SK-MEL-5 (cell line): ENCODE measurements at regions not wholly inside any gene's neighbourhood (a gene's known extent, or its start where the extent isn't known, plus 50 kb on each side); places are given as distances from the start of the nearest gene placed in this dataset.
"Not testable (repeated sequence)": the region's sequence is repeated elsewhere in the genome, so short reads cannot be mapped to it uniquely, and the experiment has no call there.

Experiments
- DNase-seq: peaks from one replicate; pipeline ENCODE4 v3.0.0-alpha.2; 2016; ENCODE audit warnings: low read depth, low spot score
- in situ Hi-C: cut with HindIII; loops from 2 replicates; pipeline ENCODE4 v1.10.0; 2016; ENCODE audit warnings: low sequenced_read_pairs, high pct_unique_total_duplicates, low pct_unique_long_range_greater_than_20kb

GRCh38 chr15:79632457-79632856, 200.3 kb downstream of the MINAR1 start:
- in situ Hi-C loops = no loop called here
- no peak for DNase-seq

GRCh38 chr15:79635149-79635771, 203.1 kb downstream of the MINAR1 start:
- in situ Hi-C loops = no loop called here
- peak; percentile 5 for DNase-seq

GRCh38 chr15:79635897-79636561, 203.9 kb downstream of the MINAR1 start:
- DNase-seq = no peak
- in situ Hi-C loops = no loop called here

DNA sequence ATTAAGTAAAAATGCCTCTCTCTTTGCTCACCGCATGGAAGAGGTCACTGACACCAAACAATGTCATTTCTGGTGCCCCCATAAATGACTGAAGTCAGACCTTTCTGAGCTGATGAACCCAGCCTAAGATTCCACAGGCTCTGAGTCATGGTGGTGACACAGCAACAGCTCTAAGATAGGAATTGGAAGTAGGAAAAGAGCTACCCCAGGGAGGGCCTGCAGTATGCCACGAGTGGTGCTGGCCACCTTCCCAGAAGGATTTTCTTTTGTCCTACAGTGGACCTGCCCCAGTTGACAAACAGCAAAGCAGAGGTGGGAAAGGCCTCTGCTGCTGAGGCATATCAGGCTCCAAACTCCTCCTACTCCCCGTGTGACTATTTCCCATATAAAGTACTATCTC, 208.1 kb downstream of the MINAR1 start:
- in situ Hi-C loops = no loop called here
- no peak for DNase-seq

GRCh38 chr15:79641841-79642240, 209.7 kb downstream of the MINAR1 start:
- in situ Hi-C loops = no loop called here
- DNase-seq = no peak

DNA sequence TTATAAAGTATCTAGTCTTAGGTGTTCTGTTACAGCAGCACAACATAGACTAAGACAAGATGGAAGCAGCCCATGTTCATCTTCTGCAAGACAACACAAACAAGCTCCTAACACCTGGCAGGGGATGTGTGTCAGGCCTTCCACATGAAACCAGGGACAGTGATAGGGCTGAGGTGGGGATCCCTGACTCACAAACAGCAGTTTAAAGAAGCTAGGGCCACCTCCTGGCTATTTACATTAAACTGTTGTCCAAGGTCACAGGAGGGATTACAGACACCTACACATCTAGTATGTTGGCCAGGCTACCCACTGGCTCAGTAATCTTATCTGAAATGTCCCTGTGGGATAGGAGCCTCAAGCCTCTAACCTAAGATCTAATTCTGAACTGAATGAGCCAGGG, 211.3 kb downstream of the MINAR1 start:
- no peak for DNase-seq
- in situ Hi-C loops = no loop called here

GRCh38 chr15:79644091-79644490, 212.0 kb downstream of the MINAR1 start:
- DNase-seq = peak; percentile 9
- in situ Hi-C loops = no loop called here

DNA sequence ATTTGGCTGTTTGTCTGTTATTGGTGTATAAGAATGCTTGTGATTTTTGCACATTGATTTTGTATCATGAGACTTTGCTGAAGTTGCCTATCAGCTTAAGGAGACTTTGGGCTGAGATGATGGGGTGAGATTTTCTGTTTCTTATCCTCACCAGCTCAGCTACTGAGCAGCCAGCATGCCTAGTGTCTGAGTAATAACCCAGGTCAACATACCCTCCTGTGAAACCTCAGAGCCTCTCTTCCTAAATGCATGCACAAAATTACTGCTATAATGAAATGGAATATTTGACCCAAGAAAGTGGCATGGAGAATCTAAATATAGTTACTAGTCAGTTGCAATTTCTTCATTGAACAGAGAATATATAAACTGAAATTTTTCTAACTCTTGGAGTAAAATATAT, 220.8 kb downstream of the MINAR1 start:
- DNase-seq, in situ Hi-C loops: not testable (repeated sequence)

DNA sequence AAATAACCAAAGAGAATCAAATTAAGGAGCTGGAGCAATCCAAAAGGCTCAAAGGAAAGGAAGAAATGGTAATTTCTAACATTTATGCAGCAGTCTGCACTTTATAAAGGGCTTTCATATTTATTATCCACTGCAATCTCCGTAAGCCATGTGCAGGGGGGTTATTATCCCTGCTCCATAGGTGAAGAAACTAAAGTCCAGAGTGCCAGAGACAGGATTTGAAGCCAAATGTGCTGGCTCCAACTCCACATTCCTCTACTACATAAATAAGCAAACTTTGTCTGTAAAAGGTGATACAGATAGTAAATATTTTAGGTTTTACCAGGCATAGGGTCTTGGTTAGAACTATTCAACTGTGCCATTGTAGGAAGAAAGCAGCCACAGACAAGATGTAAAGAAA, 221.4 kb downstream of the MINAR1 start:
- in situ Hi-C loops = no loop called here
- no peak for DNase-seq

DNA sequence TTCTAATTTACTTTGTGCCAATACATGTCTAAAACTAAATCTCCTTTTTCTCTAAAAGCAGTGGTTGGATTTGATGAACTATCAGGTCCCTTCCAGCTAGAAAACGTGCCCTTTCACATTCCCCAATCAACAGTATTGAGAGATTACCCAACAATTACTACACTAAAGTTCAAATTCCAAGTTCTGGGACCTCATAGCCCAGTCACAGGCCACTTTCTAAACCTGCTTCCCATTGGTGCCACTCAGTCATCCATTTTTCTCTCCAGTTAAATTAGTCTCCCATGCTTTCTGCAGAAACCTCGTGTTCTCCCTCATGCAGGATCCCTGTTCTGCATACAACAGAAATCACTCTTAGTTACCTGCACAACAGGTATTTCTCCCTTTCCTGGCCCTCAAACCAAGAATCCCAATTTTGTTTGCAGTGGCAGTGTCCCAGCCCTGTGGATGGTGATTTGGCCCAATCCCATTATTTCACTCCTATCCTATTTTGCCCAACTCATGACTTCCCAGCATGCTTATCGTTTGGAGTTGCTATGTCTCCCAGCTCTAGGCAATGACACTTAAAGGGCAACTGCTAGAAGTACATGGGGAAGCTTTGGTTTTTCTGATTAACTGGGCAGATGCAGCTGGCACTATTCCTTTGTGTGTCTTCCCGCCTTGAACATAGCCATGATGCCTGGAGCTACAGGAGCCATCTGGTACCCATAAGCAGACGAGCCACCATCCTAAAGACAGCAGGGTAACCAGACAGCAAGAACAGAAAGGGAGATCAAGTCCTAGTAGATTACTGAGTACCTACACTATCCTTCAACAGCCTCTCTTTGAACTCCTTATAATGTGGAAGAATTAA, 224.2 kb downstream of the MINAR1 start:
- in situ Hi-C loops = no loop called here

DNA sequence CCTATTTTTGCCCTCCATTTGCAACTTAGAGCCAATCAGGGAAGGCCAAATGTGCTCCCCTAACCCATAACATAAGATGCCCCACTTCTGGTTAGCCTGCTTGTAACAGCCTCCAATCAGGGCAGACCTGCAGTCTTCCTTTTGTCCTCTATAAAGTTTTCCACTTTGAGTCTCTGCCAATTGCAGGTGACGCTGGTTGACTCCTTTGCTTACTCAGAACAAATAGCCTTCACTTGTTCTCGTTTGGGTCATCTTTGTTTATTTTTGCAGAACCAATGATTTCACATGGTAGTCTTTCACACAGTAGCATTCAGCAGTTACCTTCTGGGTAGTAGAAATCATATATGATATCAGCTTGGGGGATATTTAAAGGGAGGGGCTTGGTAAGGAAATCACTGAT, 225.6 kb downstream of the MINAR1 start:
- no peak for DNase-seq
- in situ Hi-C loops = no loop called here

More for the DNA sequence above, 224.2 kb downstream of the MINAR1 start:
- no peak for DNase-seq

- no peak for DNase-seq
- in situ Hi-C loops = no loop called here
Observed at GRCh38 chr15:79659691-79660090, 227.6 kb downstream of the MINAR1 start.

DNA sequence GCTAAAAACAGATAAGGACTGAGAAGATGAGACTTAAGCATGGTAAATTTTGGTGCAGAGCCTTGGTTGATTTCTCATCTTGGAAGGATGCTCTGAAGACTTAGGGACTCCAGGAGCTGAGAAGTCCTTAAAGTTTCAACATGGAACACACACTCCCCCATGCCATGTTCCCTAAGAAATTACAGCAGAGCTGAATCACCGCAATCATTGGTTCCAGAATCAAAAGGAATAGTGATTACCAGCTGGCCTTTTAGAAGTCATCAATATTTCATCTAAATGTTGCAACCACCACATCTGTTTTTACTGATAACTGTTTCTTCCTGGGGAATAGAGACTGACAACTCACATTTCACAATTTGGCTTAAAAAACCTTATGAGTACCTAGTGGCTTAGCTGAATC, 229.3 kb downstream of the MINAR1 start:
- no peak for DNase-seq
- in situ Hi-C loops = no loop called here

DNA sequence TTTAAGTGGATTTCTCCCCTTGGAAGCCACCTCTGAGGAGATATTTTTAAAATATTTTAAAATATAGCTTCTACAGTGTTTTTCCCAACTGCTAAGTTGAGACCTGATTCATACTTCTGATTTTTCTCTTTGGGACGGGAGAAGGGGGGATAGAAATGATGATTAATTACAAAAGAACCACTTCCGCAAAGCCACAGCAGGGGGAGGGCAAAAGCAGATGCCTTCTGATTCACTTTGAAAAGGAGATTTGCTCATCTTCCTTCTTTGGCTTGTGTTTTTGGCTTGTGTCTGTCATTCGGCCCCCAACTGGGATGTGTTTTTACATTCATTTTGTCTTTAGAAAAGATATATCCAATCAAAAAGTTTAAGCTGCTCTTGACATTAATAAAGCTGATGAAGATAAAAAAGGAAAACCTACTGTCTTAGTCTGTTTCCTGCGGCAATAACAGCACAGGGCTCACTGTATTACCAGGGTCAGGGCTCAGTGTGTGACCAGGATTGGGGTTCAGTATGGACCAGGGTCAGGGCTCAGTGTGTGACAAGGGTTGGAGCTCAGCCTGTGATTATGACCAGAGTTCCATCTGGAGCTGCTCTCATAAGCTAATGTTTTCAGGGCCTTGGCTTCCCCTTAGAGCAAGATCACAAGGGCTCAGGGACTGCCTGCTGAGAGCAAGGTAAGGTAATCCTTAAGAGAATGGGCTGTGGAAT, 223.2 kb downstream of the MTHFS start:
- no peak for DNase-seq
- in situ Hi-C loops = no loop called here

DNA sequence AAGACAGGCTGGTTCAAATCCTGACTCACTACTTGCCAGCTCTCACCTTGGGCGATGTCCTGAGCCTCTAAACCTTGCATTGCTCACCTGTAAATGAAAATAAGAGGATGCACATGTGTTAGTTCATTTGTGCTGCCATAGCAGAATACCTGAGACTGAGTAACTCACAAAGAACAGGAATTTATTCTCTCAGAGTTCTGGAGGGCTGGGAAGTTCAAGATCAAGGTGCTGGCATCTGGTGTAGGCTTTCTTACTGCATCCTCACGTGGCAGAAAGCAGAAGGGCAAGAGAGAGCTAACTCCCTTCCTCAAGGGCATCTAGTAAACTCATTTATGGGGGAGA, 222.7 kb downstream of the MTHFS start:
- no peak for DNase-seq
- in situ Hi-C loops = no loop called here

GRCh38 chr15:79675982-79676381, 220.8 kb downstream of the MTHFS start:
- no peak for DNase-seq
- in situ Hi-C loops = no loop called here

DNA sequence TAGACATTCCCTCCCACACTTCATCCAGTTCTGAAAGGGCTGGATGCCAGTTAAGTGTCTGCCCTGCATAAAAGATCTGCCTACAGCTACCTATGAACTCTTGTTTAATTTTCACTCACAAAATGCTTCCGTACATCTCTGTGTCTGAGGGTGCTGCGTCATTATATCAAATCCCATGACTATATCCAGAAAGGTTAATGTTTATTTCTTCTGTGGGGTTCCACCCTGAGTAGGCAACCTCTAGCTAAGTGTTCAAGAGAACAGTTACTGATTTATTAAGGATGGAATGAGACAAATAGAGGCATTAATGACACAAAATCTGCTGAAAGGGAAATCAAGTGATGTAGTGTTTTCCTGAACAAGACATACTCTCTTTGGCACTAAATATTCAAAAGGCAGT, 220.2 kb downstream of the MTHFS start:
- in situ Hi-C loops = no loop called here

GRCh38 chr15:79677241-79677640, 219.6 kb downstream of the MTHFS start:
- DNase-seq = no peak
- in situ Hi-C loops = no loop called here

More for the DNA sequence above, 220.2 kb downstream of the MTHFS start:
- DNase-seq = no peak
